Mucosa of descending colon (tissue), 3 donors: ENCODE measurements at regions not wholly inside any gene's neighbourhood (a gene's known extent, or its start where the extent isn't known, plus 50 kb on each side); places are given as distances from the start of the nearest gene placed in this dataset.
"Not testable (repeated sequence)": the region's sequence is repeated elsewhere in the genome, so short reads cannot be mapped to it uniquely, and the experiment has no call there.

Source experiments
- ATAC-seq: fragments of 200-7000 bp; cut with Tn5 transposase; one replicate; pipeline ENCODE4 v1.9.1; 2020; ENCODE audit warnings: mild to moderate bottlenecking, moderate library complexity
- DNase-seq, 3 donors: peaks; one replicate each; pipeline ENCODE4 v3.0.0-alpha.2; 2020
- H3K36me3 ChIP-seq: fragments of 200-600 bp; one replicate; pipeline ENCODE4 v1.8.0; 2021; ENCODE audit warnings: low read depth, mild to moderate bottlenecking
- H3K4me1 ChIP-seq: fragments of 200-600 bp; one replicate; pipeline ENCODE4 v1.8.0; 2021; ENCODE audit warnings: low read depth, mild to moderate bottlenecking
- H3K4me3 ChIP-seq: fragments of 200-600 bp; one replicate; pipeline ENCODE4 v1.8.0; 2021; ENCODE audit warnings: mild to moderate bottlenecking
- H3K9me3 ChIP-seq: fragments of 200-600 bp; one replicate; pipeline ENCODE4 v1.8.0; 2021; ENCODE audit warnings: mild to moderate bottlenecking
- CTCF ChIP-seq: fragments of 200-600 bp; IDR thresholded peaks from one replicate; pipeline ENCODE4 v1.8.0; 2022; ENCODE audit warnings: antibody characterized with exemption, mild to moderate bottlenecking
- intact Hi-C, 2 donors: fragments of 100-400 bp; cut with DNase I in 1 of 2; cut with micrococcal nuclease in 1 of 2; formaldehyde crosslinking; loops; one replicate each; pipeline versions ENCODE4 v1.11.0 to v1.11.1; 2022; cut with DNase I, micrococcal nuclease
- donor health status: DM: no; HTN: no; CAD: no; lungs with moderate emphysema.
- donor health status: DM: no; HTN: no; CAD: no.
- donor health status: DM: no; HTN: yes; CAD: no.

GRCh38 chr6:144434308-144434990 lies 149.3 kb downstream of the UTRN start:
- no peak for ATAC-seq
- intact Hi-C loops = no loop called here
- no peaks in the 10 kb centered on the region for H3K9me3 ChIP-seq
- H3K4me1 ChIP-seq = no peaks in the 10 kb centered on the region
- DNase-seq = no peak
- H3K4me3 ChIP-seq = no peak overlapping the region
- TF ChIP-seq CTCF = no peak
- H3K36me3 ChIP-seq = peaks cover 4% of the 10 kb centered on the region

GRCh38 chr6:144435602-144436426 lies 150.7 kb downstream of the UTRN start:
- Histone ChIP-seq H3K9me3 (peaks cover under 1% of the 10 kb centered on the region), H3K36me3 (no peaks in the 10 kb centered on the region), H3K4me3 (no peak overlapping the region), H3K4me1 (no peaks in the 10 kb centered on the region)
- intact Hi-C loops = no loop called here
- DNase-seq (no peak), ATAC-seq (no peak)
- no peak for TF ChIP-seq CTCF

DNA sequence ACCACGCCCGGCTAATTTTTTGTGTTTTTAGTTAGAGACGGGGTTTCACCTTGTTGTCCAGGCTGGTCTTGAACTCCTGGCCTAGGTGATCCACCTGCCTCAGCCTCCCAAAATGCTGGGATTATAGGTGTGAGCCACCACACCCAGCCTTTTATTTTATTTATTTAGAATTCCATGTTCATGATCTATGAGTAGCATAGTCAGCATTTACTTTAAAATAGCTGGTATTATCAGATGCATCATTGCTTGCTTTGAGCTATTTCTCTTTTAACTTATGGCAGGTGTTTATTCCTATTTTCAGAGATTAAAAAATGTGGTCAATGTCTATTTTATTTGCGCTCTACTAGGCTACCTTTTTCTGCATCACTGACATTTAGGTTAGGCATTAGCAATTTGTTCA lies 152.0 kb downstream of the UTRN start:
- ATAC-seq (no peak), DNase-seq (no peak)
- intact Hi-C loops = no loop called here
- Histone ChIP-seq H3K4me3 (no peak overlapping the region), H3K36me3 (no peaks in the 10 kb centered on the region), H3K4me1 (no peaks in the 10 kb centered on the region), H3K9me3 (peaks cover 11% of the 10 kb centered on the region)
- TF ChIP-seq CTCF = no peak

- TF ChIP-seq CTCF = no peak
- H3K4me3 ChIP-seq = no peak overlapping the region
- H3K36me3 ChIP-seq = no peaks in the 10 kb centered on the region
- peaks cover 11% of the 10 kb centered on the region for H3K9me3 ChIP-seq
- no peak for ATAC-seq
- DNase-seq = no peak
- H3K4me1 ChIP-seq = no peaks in the 10 kb centered on the region
- intact Hi-C loops = no loop called here
Measured at GRCh38 chr6:144438103-144438502, 153.0 kb downstream of the UTRN start.

- TF ChIP-seq CTCF = no peak
- DNase-seq (no peak), ATAC-seq (no peak)
- no peak overlapping the region for H3K4me3 ChIP-seq
- intact Hi-C loops = no loop called here
- peaks cover 11% of the 10 kb centered on the region for H3K9me3 ChIP-seq
- no peaks in the 10 kb centered on the region for H3K36me3 ChIP-seq
- no peaks in the 10 kb centered on the region for H3K4me1 ChIP-seq
Measured at GRCh38 chr6:144439016-144439415, 153.9 kb downstream of the UTRN start.

- DNase-seq, H3K4me3 ChIP-seq, ATAC-seq, H3K36me3 ChIP-seq, H3K4me1 ChIP-seq, intact Hi-C loops: not testable (repeated sequence)
- peaks cover 11% of the 10 kb centered on the region for H3K9me3 ChIP-seq
Measured at GRCh38 chr6:144441801-144442200, 156.7 kb downstream of the UTRN start.
